Activated CD8-positive, alpha-beta T cell treated with anti-CD3 and anti-CD28 coated beads, Interleukin-2, amount 10 ng/mL, durations not matched to agents 7 days and 5 days (primary cell): ENCODE measurements at regions not wholly inside any gene's neighbourhood (a gene's known extent, or its start where the extent isn't known, plus 50 kb on each side); places are given as distances from the start of the nearest gene placed in this dataset.

Experiments used
- ATAC-seq: fragments of 150-1000 bp; cut with Tn5 transposase; one replicate; pipeline ENCODE4 v1.10.0; 2021; ENCODE audit warnings: moderate library complexity
- CTCF ChIA-PET: fragments of 350-600 bp; sonication (Branson Sonifier 250); formaldehyde crosslinking; loops from one replicate; lab custom pipeline; 2021; ENCODE audit warnings: antibody characterized with exemption; lab: Charles Lee
- POLR2A ChIA-PET: fragments of 350-600 bp; sonication (Branson Sonifier 250); formaldehyde crosslinking; loops from one replicate; lab custom pipeline; 2021; ENCODE audit warnings: antibody characterized with exemption; lab: Charles Lee
- DNase-seq: peaks from one replicate; pipeline ENCODE4 v3.0.0-alpha.2; 2020
- H3K27ac Mint-ChIP-seq: one replicate; pipeline ENCODE4 v1.8.0; 2021; ENCODE audit warnings: mild to moderate bottlenecking, mixed read lengths
- H3K27me3 Mint-ChIP-seq: one replicate; pipeline ENCODE4 v1.8.0; 2021; ENCODE audit warnings: low read depth, mixed read lengths
- H3K36me3 Mint-ChIP-seq: one replicate; pipeline ENCODE4 v1.8.0; 2021; ENCODE audit warnings: low read depth, mixed read lengths
- H3K4me1 Mint-ChIP-seq: one replicate; pipeline ENCODE4 v1.8.0; 2021; ENCODE audit warnings: low read depth, mixed read lengths
- H3K4me3 Mint-ChIP-seq: one replicate; pipeline ENCODE4 v1.8.0; 2021; ENCODE audit warnings: mild to moderate bottlenecking, mixed read lengths
- H3K9me3 Mint-ChIP-seq: one replicate; pipeline ENCODE4 v1.8.0; 2022; ENCODE audit warnings: mixed read lengths; ENCODE audit not compliant: insufficient read depth

- Mint-ChIP-seq H3K27me3 (no peaks in the 10 kb centered on the region), H3K4me1 (peaks cover 8% of the 10 kb centered on the region), H3K36me3 (no peaks in the 10 kb centered on the region), H3K4me3 (no peak overlapping the region), H3K9me3 (no peaks in the 10 kb centered on the region), H3K27ac (no peak overlapping the region)
- no peak for DNase-seq
- ATAC-seq, result no peak
- ChIA-PET CTCF (interaction anchor here (1.6 kb wide), 1 partner anchor 68 kb away, joined by 3 read pairs; no protein-coding TSS in a partner anchor), POLR2A (no interaction called here)
These were observed 201.0 kb downstream of the BTG1 start for GRCh38 chr12:91944637-91945036.

- Mint-ChIP-seq H3K36me3 (peaks cover 2% of the 10 kb centered on the region), H3K4me3 (no peak overlapping the region), H3K4me1 (no peaks in the 10 kb centered on the region), H3K9me3 (no peaks in the 10 kb centered on the region), H3K27ac (no peak overlapping the region), H3K27me3 (no peaks in the 10 kb centered on the region)
- ChIA-PET POLR2A (no interaction called here), CTCF (no interaction called here)
- ATAC-seq, result no peak
- DNase-seq, result no peak
These were observed 204.6 kb downstream of the BTG1 start for GRCh38 chr12:91940826-91941570.

DNA sequence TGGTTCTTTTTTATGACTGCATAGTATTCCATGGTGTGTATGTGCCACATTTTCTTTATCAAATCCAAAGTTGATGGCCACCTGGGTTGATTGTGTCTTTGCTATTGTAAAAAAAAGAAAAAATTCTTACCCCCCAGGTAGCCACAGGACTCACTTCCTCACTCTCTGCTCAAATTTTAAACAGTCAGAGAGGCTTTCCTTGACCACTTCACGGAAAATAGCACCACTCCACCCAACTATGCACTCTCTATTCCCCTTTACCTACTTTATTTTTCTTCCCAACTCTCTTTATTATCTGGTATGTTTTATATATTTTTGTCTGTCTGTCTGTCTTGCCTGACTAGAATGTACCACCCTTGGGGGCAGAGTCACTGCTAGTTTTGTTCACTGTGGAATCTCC, 205.3 kb downstream of the BTG1 start:
- H3K9me3 Mint-ChIP-seq, result no peaks in the 10 kb centered on the region
- POLR2A ChIA-PET, result no interaction called here
- no peak overlapping the region for H3K27ac Mint-ChIP-seq
- H3K36me3 Mint-ChIP-seq, result peaks cover 2% of the 10 kb centered on the region
- no peak for ATAC-seq
- H3K27me3 Mint-ChIP-seq, result no peaks in the 10 kb centered on the region
- H3K4me3 Mint-ChIP-seq, result no peak overlapping the region
- CTCF ChIA-PET, result no interaction called here
- H3K4me1 Mint-ChIP-seq, result no peaks in the 10 kb centered on the region
- DNase-seq, result no peak

DNA sequence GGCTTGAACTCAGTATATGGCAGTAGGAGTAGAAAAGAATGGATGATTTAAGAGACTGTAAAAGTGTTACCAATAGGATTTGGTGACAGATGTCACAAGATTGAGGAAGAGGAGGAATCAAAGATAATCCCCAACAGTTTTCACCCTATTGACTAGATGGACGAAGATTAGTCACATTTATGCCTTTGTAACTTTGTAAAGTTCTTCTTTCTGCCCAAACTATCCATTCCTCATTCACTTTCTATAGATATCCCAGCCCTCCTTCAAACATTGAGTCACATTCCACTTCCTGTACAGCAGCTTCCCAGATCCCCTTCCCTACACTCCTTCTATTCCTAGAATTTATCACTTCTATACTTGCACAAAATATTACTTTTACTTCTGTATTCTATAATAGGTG, 207.9 kb downstream of the BTG1 start:
- CTCF ChIA-PET, result no interaction called here
- no peak overlapping the region for H3K4me3 Mint-ChIP-seq
- H3K9me3 Mint-ChIP-seq, result no peaks in the 10 kb centered on the region
- H3K27me3 Mint-ChIP-seq, result no peaks in the 10 kb centered on the region
- H3K36me3 Mint-ChIP-seq, result peaks cover 2% of the 10 kb centered on the region
- POLR2A ChIA-PET, result no interaction called here
- no peaks in the 10 kb centered on the region for H3K4me1 Mint-ChIP-seq
- no peak for ATAC-seq
- H3K27ac Mint-ChIP-seq, result no peak overlapping the region
- no peak for DNase-seq

DNA sequence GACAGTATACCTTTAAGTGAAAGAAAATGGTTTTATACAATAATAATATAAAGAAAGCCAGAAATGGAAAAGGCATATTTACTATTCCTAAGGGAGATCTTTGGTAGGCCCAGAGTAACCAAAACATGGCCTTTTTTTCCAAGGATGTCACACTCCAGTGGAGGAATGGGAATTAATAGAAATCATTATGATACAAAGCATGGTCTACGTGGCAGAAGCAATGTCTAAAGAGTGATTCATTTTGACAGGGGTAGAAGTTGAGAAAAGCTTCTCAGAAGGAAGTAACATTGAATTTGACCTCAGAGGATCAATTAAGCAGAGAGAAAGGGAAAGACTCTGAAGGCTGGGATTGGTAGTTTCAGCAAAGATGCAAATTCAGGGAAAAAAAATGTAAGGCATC, 208.6 kb downstream of the BTG1 start:
- H3K27ac Mint-ChIP-seq, result no peak overlapping the region
- ChIA-PET CTCF (no interaction called here), POLR2A (no interaction called here)
- ATAC-seq (no peak), DNase-seq (no peak)
- H3K36me3 Mint-ChIP-seq, result peaks cover 2% of the 10 kb centered on the region
- no peaks in the 10 kb centered on the region for H3K4me1 Mint-ChIP-seq
- no peaks in the 10 kb centered on the region for H3K9me3 Mint-ChIP-seq
- H3K27me3 Mint-ChIP-seq, result no peaks in the 10 kb centered on the region
- no peak overlapping the region for H3K4me3 Mint-ChIP-seq

GRCh38 chr12:91935296-91935695, 210.3 kb downstream of the BTG1 start:
- ATAC-seq (no peak), DNase-seq (no peak)
- Mint-ChIP-seq H3K9me3 (no peaks in the 10 kb centered on the region), H3K4me3 (no peak overlapping the region), H3K27me3 (no peaks in the 10 kb centered on the region), H3K36me3 (peaks cover 2% of the 10 kb centered on the region), H3K4me1 (no peaks in the 10 kb centered on the region), H3K27ac (no peak overlapping the region)
- POLR2A ChIA-PET, result no interaction called here
- CTCF ChIA-PET, result no interaction called here

DNA sequence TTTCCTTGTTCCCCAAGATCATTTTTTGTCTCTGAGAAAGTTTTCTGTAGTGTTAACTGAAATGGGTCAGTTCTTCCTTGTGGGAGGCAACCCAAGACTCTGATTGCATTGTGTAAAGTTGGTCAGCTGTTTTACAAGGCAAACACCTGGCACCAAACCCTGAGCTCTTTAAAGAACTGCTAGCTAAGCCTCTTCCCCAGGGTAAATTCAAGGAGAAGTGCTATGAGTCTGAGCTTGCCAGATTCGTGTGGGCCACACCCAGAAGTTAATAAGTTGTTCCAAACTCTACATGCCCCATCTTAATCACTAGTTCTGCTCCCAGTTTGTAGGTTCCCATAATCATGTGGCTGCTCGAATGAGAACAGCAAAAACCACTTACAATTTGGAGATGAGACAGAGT, 214.5 kb downstream of the BTG1 start:
- H3K9me3 Mint-ChIP-seq, result no peaks in the 10 kb centered on the region
- no peaks in the 10 kb centered on the region for H3K27me3 Mint-ChIP-seq
- no peaks in the 10 kb centered on the region for H3K36me3 Mint-ChIP-seq
- DNase-seq, result no peak
- ATAC-seq, result no peak
- H3K4me3 Mint-ChIP-seq, result no peak overlapping the region
- H3K4me1 Mint-ChIP-seq, result no peaks in the 10 kb centered on the region
- ChIA-PET CTCF (interaction anchor here (1.4 kb wide), 1 partner anchor 11 kb away, joined by 3 read pairs; no protein-coding TSS in a partner anchor), POLR2A (interaction anchor here (0.6 to 0.7 kb wide), 3 partner anchors 49 to 968 kb away, joined by 3 read pairs; no protein-coding TSS in a partner anchor)
- no peak overlapping the region for H3K27ac Mint-ChIP-seq

- no peaks in the 10 kb centered on the region for H3K9me3 Mint-ChIP-seq
- CTCF ChIA-PET, result no interaction called here
- H3K27me3 Mint-ChIP-seq, result no peaks in the 10 kb centered on the region
- POLR2A ChIA-PET, result interaction anchor here (0.8 kb wide), 1 partner anchor 217 kb away, joined by 3 read pairs; the partner anchor contains the start of gene BTG1
- no peaks in the 10 kb centered on the region for H3K4me1 Mint-ChIP-seq
- H3K27ac Mint-ChIP-seq, result no peak overlapping the region
- H3K36me3 Mint-ChIP-seq, result no peaks in the 10 kb centered on the region
- H3K4me3 Mint-ChIP-seq, result no peak overlapping the region
- ATAC-seq (no peak), DNase-seq (no peak)
These were observed 217.1 kb downstream of the BTG1 start for GRCh38 chr12:91928501-91928900.

- H3K27ac Mint-ChIP-seq, result no peak overlapping the region
- H3K27me3 Mint-ChIP-seq, result no peaks in the 10 kb centered on the region
- DNase-seq (no peak), ATAC-seq (no peak)
- no peak overlapping the region for H3K4me3 Mint-ChIP-seq
- H3K9me3 Mint-ChIP-seq, result no peaks in the 10 kb centered on the region
- peaks cover 3% of the 10 kb centered on the region for H3K4me1 Mint-ChIP-seq
- CTCF ChIA-PET, result interaction anchor here (0.8 to 1.1 kb wide), 2 partner anchors 12 to 116 kb away, joined by 3 read pairs; no protein-coding TSS in a partner anchor
- POLR2A ChIA-PET, result interaction anchor here (1.1 kb wide), 1 partner anchor 56 kb away, joined by 4 read pairs; no protein-coding TSS in a partner anchor
- H3K36me3 Mint-ChIP-seq, result no peaks in the 10 kb centered on the region
These were observed 218.8 kb downstream of the BTG1 start for GRCh38 chr12:91926848-91927247.

GRCh38 chr12:91924827-91925226, 220.8 kb downstream of the BTG1 start:
- no peak for ATAC-seq
- H3K36me3 Mint-ChIP-seq, result no peaks in the 10 kb centered on the region
- no peak overlapping the region for H3K4me3 Mint-ChIP-seq
- peaks cover 6% of the 10 kb centered on the region for H3K4me1 Mint-ChIP-seq
- no peaks in the 10 kb centered on the region for H3K27me3 Mint-ChIP-seq
- DNase-seq, result no peak
- ChIA-PET POLR2A (interaction anchor here (0.6 kb wide), 1 partner anchor 222 kb away, joined by 4 read pairs; no protein-coding TSS in a partner anchor), CTCF (no interaction called here)
- H3K9me3 Mint-ChIP-seq, result no peaks in the 10 kb centered on the region
- no peak overlapping the region for H3K27ac Mint-ChIP-seq

- no peak overlapping the region for H3K4me3 Mint-ChIP-seq
- no peak overlapping the region for H3K27ac Mint-ChIP-seq
- H3K27me3 Mint-ChIP-seq, result no peaks in the 10 kb centered on the region
- no peaks in the 10 kb centered on the region for H3K9me3 Mint-ChIP-seq
- no peak for DNase-seq
- H3K36me3 Mint-ChIP-seq, result no peaks in the 10 kb centered on the region
- CTCF ChIA-PET, result no interaction called here
- H3K4me1 Mint-ChIP-seq, result peaks cover 6% of the 10 kb centered on the region
- ATAC-seq, result no peak
- POLR2A ChIA-PET, result no interaction called here
These were observed 221.8 kb downstream of the BTG1 start for GRCh38 chr12:91923864-91924263.

- Mint-ChIP-seq H3K9me3 (no peaks in the 10 kb centered on the region), H3K4me3 (no peak overlapping the region), H3K36me3 (no peaks in the 10 kb centered on the region), H3K27ac (no peak overlapping the region), H3K4me1 (peaks cover 6% of the 10 kb centered on the region), H3K27me3 (no peaks in the 10 kb centered on the region)
- ATAC-seq (no peak), DNase-seq (no peak)
- ChIA-PET CTCF (interaction anchor here (1.7 kb wide), 1 partner anchor 112 kb away, joined by 3 read pairs; no protein-coding TSS in a partner anchor), POLR2A (no interaction called here)
These were observed 223.0 kb downstream of the BTG1 start for GRCh38 chr12:91922674-91923073.
